ENCODE measurements at regions not wholly inside any gene's neighbourhood (a gene's known extent, or its start where the extent isn't known, plus 50 kb on each side); places are given as distances from the start of the nearest gene placed in this dataset.

DNA sequence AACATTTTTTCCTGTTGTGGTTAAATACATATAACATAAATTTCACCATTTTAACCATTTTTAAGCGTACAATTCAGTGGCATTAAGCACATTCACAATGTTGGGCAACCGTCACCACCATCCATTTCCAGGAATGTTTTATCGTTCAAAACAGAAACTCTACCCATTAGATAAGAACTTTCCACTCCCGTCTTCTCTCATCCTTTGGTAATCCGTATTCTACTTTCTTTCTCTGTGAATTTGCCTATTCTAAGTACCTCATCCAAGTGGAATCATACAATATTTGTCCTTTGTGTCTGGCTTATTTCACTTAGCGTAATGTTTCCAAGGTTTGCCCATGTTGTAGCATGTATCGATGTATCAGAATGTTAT lies 336.0 kb downstream of the RRAGC start:
- TF ChIP-seq, protein P1, sequence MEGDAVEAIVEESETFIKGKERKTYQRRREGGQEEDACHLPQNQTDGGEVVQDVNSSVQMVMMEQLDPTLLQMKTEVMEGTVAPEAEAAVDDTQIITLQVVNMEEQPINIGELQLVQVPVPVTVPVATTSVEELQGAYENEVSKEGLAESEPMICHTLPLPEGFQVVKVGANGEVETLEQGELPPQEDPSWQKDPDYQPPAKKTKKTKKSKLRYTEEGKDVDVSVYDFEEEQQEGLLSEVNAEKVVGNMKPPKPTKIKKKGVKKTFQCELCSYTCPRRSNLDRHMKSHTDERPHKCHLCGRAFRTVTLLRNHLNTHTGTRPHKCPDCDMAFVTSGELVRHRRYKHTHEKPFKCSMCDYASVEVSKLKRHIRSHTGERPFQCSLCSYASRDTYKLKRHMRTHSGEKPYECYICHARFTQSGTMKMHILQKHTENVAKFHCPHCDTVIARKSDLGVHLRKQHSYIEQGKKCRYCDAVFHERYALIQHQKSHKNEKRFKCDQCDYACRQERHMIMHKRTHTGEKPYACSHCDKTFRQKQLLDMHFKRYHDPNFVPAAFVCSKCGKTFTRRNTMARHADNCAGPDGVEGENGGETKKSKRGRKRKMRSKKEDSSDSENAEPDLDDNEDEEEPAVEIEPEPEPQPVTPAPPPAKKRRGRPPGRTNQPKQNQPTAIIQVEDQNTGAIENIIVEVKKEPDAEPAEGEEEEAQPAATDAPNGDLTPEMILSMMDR (IDR thresholded peaks at IDR 0.05) = no peak
- TF ChIP-seq POLR2A (IDR thresholded peaks at IDR 0.05) = no peak
